ENCODE measurements at regions not wholly inside any gene's neighbourhood (a gene's known extent, or its start where the extent isn't known, plus 50 kb on each side); places are given as distances from the start of the nearest gene placed in this dataset.

- no peak overlapping the region for H3K27ac Mint-ChIP-seq
- H3K27me3 Mint-ChIP-seq (ENCODE audit: insufficient read depth, low read depth, poor library complexity) = peaks cover 3% of the 10 kb centered on the region
- no peaks in the 10 kb centered on the region for H3F3A ChIP-seq (replicated peaks; ENCODE audit: low read depth)
- no peaks in the 10 kb centered on the region for H4K20me1 ChIP-seq (replicated peaks; ENCODE audit: insufficient read depth)
- no peaks in the 10 kb centered on the region; the same call in 1 of the 2 replicates for H3K79me2 ChIP-seq (replicated peaks; ENCODE audit: insufficient read depth)
- peaks cover 11% of the 10 kb centered on the region for H3K9me3 Mint-ChIP-seq
- ATAC-seq = no peak
- no peaks in the 10 kb centered on the region for H3K4me1 ChIP-seq (ENCODE audit: insufficient read depth)
- H3K9me2 ChIP-seq (ENCODE audit: insufficient read depth) = no peaks in the 10 kb centered on the region
- peaks cover 11% of the 10 kb centered on the region for H3K36me3 Mint-ChIP-seq (ENCODE audit: low read depth)
- no peak overlapping the region for H3K27ac ChIP-seq (ENCODE audit: low read depth)
- no peak overlapping the region for H2AFZ ChIP-seq
- peaks cover 5% of the 10 kb centered on the region; the same call in 2 of the 3 replicates for H3K4me1 Mint-ChIP-seq
- TF ChIP-seq JUNB (IDR thresholded peaks at IDR 0.05; ENCODE audit: unreplicated experiment) (no peak), POLR2AphosphoS5 (IDR thresholded peaks at IDR 0.05; ENCODE audit: low read depth) (no peak), CREB1 (CRISPR knock-in tag; IDR thresholded peaks at IDR 0.05; ENCODE audit: low read depth) (no peak), EZH2phosphoT487 (IDR thresholded peaks at IDR 0.05; ENCODE audit: unreplicated experiment) (no peak), ZNF331 (CRISPR knock-in tag; IDR thresholded peaks at IDR 0.05; ENCODE audit: low read depth) (no peak), NANOG (IDR thresholded peaks at IDR 0.05; ENCODE audit: borderline replicate concordance) (no peak), REST (IDR thresholded peaks at IDR 0.05; ENCODE audit: unreplicated experiment) (no peak), ZNF114 (CRISPR knock-in tag; IDR thresholded peaks at IDR 0.05) (no peak), EZH2 (IDR thresholded peaks at IDR 0.05; ENCODE audit: low read depth, unreplicated experiment) (no peak), STAT1 (IDR thresholded peaks at IDR 0.05; ENCODE audit: unreplicated experiment) (no peak), ETS1 (IDR thresholded peaks at IDR 0.05) (no peak)
- no peak overlapping the region for H3K4me3 ChIP-seq
- H3K36me3 ChIP-seq (ENCODE audit: insufficient read depth) = peaks cover 4% of the 10 kb centered on the region; the same call in 1 of the 2 replicates
- no peak overlapping the region for H3K4me2 ChIP-seq
- H3K27me3 ChIP-seq (ENCODE audit: insufficient read depth) = peaks cover 4% of the 10 kb centered on the region; the same call in 1 of the 2 replicates
- no peak for DNase-seq (ENCODE audit: low spot score)
- H3K4me3 Mint-ChIP-seq = no peak overlapping the region
Measured at GRCh38 chr18:34562252-34562870, 147.7 kb upstream of the DTNA start.

GRCh38 chr18:34567857-34568256 is 142.2 kb upstream of the DTNA start:
- no peak for DNase-seq (ENCODE audit: low spot score)
- no peaks in the 10 kb centered on the region for H3K9me2 ChIP-seq (ENCODE audit: insufficient read depth)
- TF ChIP-seq JUNB (IDR thresholded peaks at IDR 0.05; ENCODE audit: unreplicated experiment) = no peak
- no peak for TF ChIP-seq ETS1 (IDR thresholded peaks at IDR 0.05)
- TF ChIP-seq CTCF (conservative IDR thresholded peaks at IDR 0.05; ENCODE audit: low read depth in 2 of 2) = no peak
- no peak for TF ChIP-seq STAT1 (IDR thresholded peaks at IDR 0.05; ENCODE audit: unreplicated experiment)

More at GRCh38 chr18:34567857-34568256, 142.2 kb upstream of the DTNA start:
- H3K4me3 Mint-ChIP-seq = no peak overlapping the region
- no peak overlapping the region for H2AFZ ChIP-seq
- no peaks in the 10 kb centered on the region for H3F3A ChIP-seq (replicated peaks; ENCODE audit: low read depth)
- no peaks in the 10 kb centered on the region for H3K4me1 ChIP-seq (ENCODE audit: insufficient read depth)
- no peak overlapping the region for H3K4me2 ChIP-seq
- H4K20me1 ChIP-seq (replicated peaks; ENCODE audit: insufficient read depth) = no peaks in the 10 kb centered on the region
- peaks cover 2% of the 10 kb centered on the region; the same call in 1 of the 3 replicates for H3K4me1 Mint-ChIP-seq
- peaks cover 7% of the 10 kb centered on the region for H3K27me3 Mint-ChIP-seq (ENCODE audit: insufficient read depth, low read depth, poor library complexity)
- ATAC-seq = no peak
- no peak overlapping the region for H3K27ac Mint-ChIP-seq
- no peaks in the 10 kb centered on the region for H3K79me2 ChIP-seq (replicated peaks; ENCODE audit: insufficient read depth)
- no peak overlapping the region for H3K27ac ChIP-seq (ENCODE audit: low read depth)
- no peaks in the 10 kb centered on the region for H3K36me3 ChIP-seq (ENCODE audit: insufficient read depth)
- H3K27me3 ChIP-seq (ENCODE audit: insufficient read depth) = peaks cover 4% of the 10 kb centered on the region; the same call in 1 of the 2 replicates
- no peak overlapping the region for H3K4me3 ChIP-seq
- no peaks in the 10 kb centered on the region for H3K36me3 Mint-ChIP-seq (ENCODE audit: low read depth)
- H3K9me3 Mint-ChIP-seq = no peaks in the 10 kb centered on the region

Data from GM23338 (cell line).